GM23338 (cell line): ENCODE measurements at regions not wholly inside any gene's neighbourhood (a gene's known extent, or its start where the extent isn't known, plus 50 kb on each side); places are given as distances from the start of the nearest gene placed in this dataset.
A peak's percentile ranks its signal among the peaks of the same experiment; 100 is the strongest.

ENCODE experiments used
- ATAC-seq: fragments of 200-7000 bp; cut with Tn5 transposase; 3 replicates; pipeline ENCODE4 v1.9.1; 2020
- DNase-seq: peaks from one replicate; pipeline ENCODE4 v3.0.0-alpha.2; 2015; ENCODE audit warnings: low spot score
- H2AFZ ChIP-seq: fragments of 200-600 bp; sonication (generic); 2 replicates; pipeline ENCODE4 v1.8.0; 2016; ENCODE audit warnings: antibody characterized with exemption, mild to moderate bottlenecking, moderate library complexity
- H3F3A ChIP-seq: fragments of 200-600 bp; sonication (generic); replicated peaks from 2 replicates; pipeline ENCODE4 v1.8.0; 2017; ENCODE audit warnings: antibody characterized with exemption, mixed run types, low read depth
- H3K27ac ChIP-seq: fragments of 200-600 bp; sonication (generic); 2 replicates; pipeline ENCODE4 v1.6.1; 2016; ENCODE audit warnings: low read depth
- H3K27me3 ChIP-seq: fragments of 200-600 bp; sonication (generic); 2 replicates; pipeline ENCODE4 v1.8.0; 2016; ENCODE audit warnings: mild to moderate bottlenecking, mixed run types, moderate library complexity; ENCODE audit not compliant: insufficient read depth
- H3K36me3 ChIP-seq: fragments of 200-600 bp; sonication (generic); 2 replicates; pipeline ENCODE4 v1.8.0; 2016; ENCODE audit warnings: mild to moderate bottlenecking; ENCODE audit not compliant: insufficient read depth
- H3K4me1 ChIP-seq: fragments of 200-600 bp; sonication (generic); 2 replicates; pipeline ENCODE4 v1.8.0; 2016; ENCODE audit warnings: mild to moderate bottlenecking, moderate library complexity; ENCODE audit not compliant: insufficient read depth
- H3K4me2 ChIP-seq: fragments of 200-600 bp; sonication (generic); 2 replicates; pipeline ENCODE4 v1.7.1; 2017; ENCODE audit warnings: mixed run types
- H3K4me3 ChIP-seq: fragments of 200-600 bp; sonication (generic); 2 replicates; pipeline ENCODE4 v1.6.1; 2016; ENCODE audit warnings: mixed run types
- H3K79me2 ChIP-seq: fragments of 200-600 bp; sonication (generic); replicated peaks from 2 replicates; pipeline ENCODE4 v1.8.0; 2017; ENCODE audit warnings: mild to moderate bottlenecking; ENCODE audit not compliant: insufficient read depth
- H3K9me2 ChIP-seq: fragments of 200-600 bp; sonication (generic); 2 replicates; pipeline ENCODE4 v1.8.0; 2017; ENCODE audit not compliant: insufficient read depth
- H4K20me1 ChIP-seq: fragments of 200-600 bp; sonication (generic); replicated peaks from 2 replicates; pipeline ENCODE4 v1.8.0; 2017; ENCODE audit warnings: mild to moderate bottlenecking; ENCODE audit not compliant: insufficient read depth
- H3K27ac Mint-ChIP-seq: 2 replicates; pipeline ENCODE4 v1.8.0; 2020; ENCODE audit warnings: inconsistent platforms, mild to moderate bottlenecking, moderate library complexity, mixed read lengths
- H3K27me3 Mint-ChIP-seq: 3 replicates; pipeline ENCODE4 v1.8.0; 2022; ENCODE audit warnings: low read depth, mild to moderate bottlenecking, moderate library complexity, mixed read lengths, inconsistent platforms; ENCODE audit not compliant: insufficient read depth, poor library complexity
- H3K36me3 Mint-ChIP-seq: 3 replicates; pipeline ENCODE4 v1.8.0; 2021; ENCODE audit warnings: low read depth, mild to moderate bottlenecking, inconsistent platforms, moderate library complexity, mixed read lengths
- H3K4me1 Mint-ChIP-seq: 3 replicates; pipeline ENCODE4 v1.8.0; 2020; ENCODE audit warnings: mild to moderate bottlenecking, inconsistent platforms, mixed read lengths
- H3K4me3 Mint-ChIP-seq: 3 replicates; pipeline ENCODE4 v1.8.0; 2021; ENCODE audit warnings: moderate library complexity, mild to moderate bottlenecking, inconsistent platforms, mixed read lengths
- H3K9me3 Mint-ChIP-seq: 3 replicates; pipeline ENCODE4 v1.8.0; 2020; ENCODE audit warnings: moderate library complexity, mild to moderate bottlenecking, inconsistent platforms, mixed read lengths
- CREB1 ChIP-seq: fragments of 250-450 bp; sonication (Bioruptor Pico); IDR thresholded peaks from 2 replicates; pipeline ENCODE4 v1.5.0; 2020; ENCODE audit warnings: low read depth, mild to moderate bottlenecking, moderate library complexity
- CTCF ChIP-seq, 2 experiments: fragments of 200-600 bp in 1 of 2; sonication (generic) in 1 of 2; conservative IDR thresholded peaks; 2 replicates each; pipeline versions ENCODE4 v1.5.1 to v1.6.1; 2016 to 2017; ENCODE audit warnings: antibody characterized with exemption in 2 of 2, low read depth in 2 of 2, mild to moderate bottlenecking in 2 of 2, moderate library complexity in 1 of 2
- JUNB ChIP-seq: IDR thresholded peaks from one replicate; pipeline ENCODE4 v1.6.1; 2016; ENCODE audit warnings: antibody characterized with exemption; ENCODE audit not compliant: unreplicated experiment
- NANOG ChIP-seq: IDR thresholded peaks from 2 replicates; pipeline ENCODE4 v1.6.1; 2016; ENCODE audit warnings: antibody characterized with exemption, borderline replicate concordance
- POLR2AphosphoS5 ChIP-seq: IDR thresholded peaks from 2 replicates; pipeline ENCODE4 v1.6.1; 2016; ENCODE audit warnings: antibody characterized with exemption, low read depth
- REST ChIP-seq: IDR thresholded peaks from one replicate; pipeline ENCODE4 v1.6.1; 2018; ENCODE audit warnings: antibody characterized with exemption; ENCODE audit not compliant: unreplicated experiment
- STAT1 ChIP-seq: IDR thresholded peaks from one replicate; pipeline ENCODE4 v1.6.1; 2016; ENCODE audit warnings: antibody characterized with exemption; ENCODE audit not compliant: unreplicated experiment
- ZNF114 ChIP-seq: fragments of 250-450 bp; sonication (Bioruptor Pico); IDR thresholded peaks from 2 replicates; pipeline ENCODE4 v1.5.0; 2020; ENCODE audit warnings: mild to moderate bottlenecking, moderate library complexity
- ZNF331 ChIP-seq: fragments of 250-450 bp; sonication (Bioruptor Pico); IDR thresholded peaks from 2 replicates; pipeline ENCODE4 v1.5.0; 2020; ENCODE audit warnings: low read depth, mild to moderate bottlenecking, moderate library complexity
- ZNF462 ChIP-seq: fragments of 250-450 bp; sonication (Bioruptor Pico); IDR thresholded peaks from 2 replicates; pipeline ENCODE4 v1.5.0; 2020; ENCODE audit warnings: mild to moderate bottlenecking, moderate library complexity

- Histone ChIP-seq H3K36me3 (no peaks in the 10 kb centered on the region), H3K4me1 (peaks cover 48% of the 10 kb centered on the region), H4K20me1 (no peaks in the 10 kb centered on the region), H3K79me2 (no peaks in the 10 kb centered on the region), H3F3A (no peaks in the 10 kb centered on the region), H3K27me3 (no peaks in the 10 kb centered on the region), H3K4me2 (peak overlapping the region; percentile 24; the same call in 1 of the 2 replicates), H3K9me2 (peaks cover 10% of the 10 kb centered on the region; the same call in 1 of the 2 replicates), H3K4me3 (no peak overlapping the region), H3K27ac (peak overlapping the region; percentile 51; the same call in 1 of the 2 replicates), H2AFZ (peak overlapping the region; percentile 67; the same call in 1 of the 2 replicates)
- ATAC-seq (peak; percentile 34), DNase-seq (no peak)
- H3K9me3 Mint-ChIP-seq, result no peaks in the 10 kb centered on the region
- no peaks in the 10 kb centered on the region; the same call in 2 of the 3 replicates for H3K36me3 Mint-ChIP-seq
- H3K27me3 Mint-ChIP-seq, result peaks cover 2% of the 10 kb centered on the region
- no peak overlapping the region for H3K4me3 Mint-ChIP-seq
- H3K4me1 Mint-ChIP-seq, result peaks cover 46% of the 10 kb centered on the region
- no peak for TF ChIP-seq ZNF114
- no peak for TF ChIP-seq JUNB
- no peak for TF ChIP-seq POLR2AphosphoS5
- no peak for TF ChIP-seq NANOG
- TF ChIP-seq ZNF462 (CRISPR knock-in tag), result no peak
- peak overlapping the region; percentile 94; the same call in 1 of the 2 replicates for H3K27ac Mint-ChIP-seq
Observed at GRCh38 chr6:82740072-82740471, 325.6 kb downstream of the UBE3D start.

DNA sequence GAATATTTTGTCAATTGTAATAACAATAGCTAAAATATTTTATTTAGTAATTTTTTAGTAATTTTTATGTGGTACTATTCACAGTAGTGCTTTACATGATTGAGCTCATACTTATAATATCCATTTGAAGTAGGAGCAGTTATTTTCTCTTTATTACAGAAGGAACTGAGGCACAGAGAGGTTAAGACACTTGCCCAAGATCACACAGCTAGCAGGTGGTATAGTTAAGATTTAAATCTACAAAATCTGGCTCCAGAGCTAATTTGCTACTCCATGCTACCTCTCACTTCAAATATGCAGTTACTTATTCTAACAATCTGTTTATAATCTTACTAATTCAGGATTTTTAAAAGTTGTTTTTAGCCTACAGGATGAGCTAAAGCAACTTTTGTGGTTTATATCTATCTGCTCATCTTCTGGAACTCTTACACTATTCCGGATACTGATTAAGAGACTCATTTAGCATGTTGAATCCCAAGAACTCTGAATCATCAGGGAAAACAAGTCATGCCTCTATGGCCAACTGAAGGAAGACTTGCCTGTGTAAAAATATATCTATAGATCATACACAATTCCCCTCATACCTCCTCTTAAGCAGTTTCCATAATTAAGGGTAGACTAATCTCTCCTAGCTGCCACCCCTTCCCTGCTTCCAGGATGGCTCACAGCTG lies 324.2 kb downstream of the UBE3D start:
- no peak overlapping the region; the same call in 1 of the 2 replicates for H2AFZ ChIP-seq
- Mint-ChIP-seq H3K4me1 (peaks cover 46% of the 10 kb centered on the region), H3K36me3 (no peaks in the 10 kb centered on the region), H3K4me3 (no peak overlapping the region), H3K9me3 (no peaks in the 10 kb centered on the region), H3K27ac (no peak overlapping the region), H3K27me3 (peaks cover 2% of the 10 kb centered on the region)
- no peak overlapping the region for H3K27ac ChIP-seq
- H3K36me3 ChIP-seq, result no peaks in the 10 kb centered on the region
- no peaks in the 10 kb centered on the region for H3F3A ChIP-seq
- H3K4me1 ChIP-seq, result peaks cover 48% of the 10 kb centered on the region
- ATAC-seq (no peak), DNase-seq (no peak)
- H3K27me3 ChIP-seq, result no peaks in the 10 kb centered on the region
- H3K4me2 ChIP-seq, result peak overlapping the region; percentile 15; the same call in 1 of the 2 replicates
- no peaks in the 10 kb centered on the region for H3K79me2 ChIP-seq
- H3K9me2 ChIP-seq, result peaks cover 7% of the 10 kb centered on the region; the same call in 1 of the 2 replicates
- no peak overlapping the region for H3K4me3 ChIP-seq
- no peaks in the 10 kb centered on the region for H4K20me1 ChIP-seq
- TF ChIP-seq CTCF (conservative IDR thresholded peaks at IDR 0.05; ENCODE audit: low read depth in 2 of 2) (no peak), ZNF331 (CRISPR knock-in tag) (no peak), STAT1 (no peak), REST (no peak), JUNB (no peak), ZNF114 (no peak), CREB1 (CRISPR knock-in tag) (no peak)
